OCI-LY1 (cell line): ENCODE measurements at regions not wholly inside any gene's neighbourhood (a gene's known extent, or its start where the extent isn't known, plus 50 kb on each side); places are given as distances from the start of the nearest gene placed in this dataset.

Source experiments
- H2AFZ ChIP-seq: fragments of 200-600 bp; sonication (generic), shearing (Covaris generic); 2 replicates; pipeline ENCODE4 v1.6.0; 2014; ENCODE audit warnings: antibody characterized with exemption, mild to moderate bottlenecking, low read length
- H3F3A ChIP-seq: fragments of 200-600 bp; sonication (generic), shearing (Covaris generic); 2 replicates; pipeline ENCODE4 v1.6.0; 2014; ENCODE audit warnings: mild to moderate bottlenecking, antibody characterized with exemption, low read length, moderate library complexity; ENCODE audit not compliant: insufficient read depth
- H3K27ac ChIP-seq: fragments of 200-600 bp; sonication (generic); 2 replicates; pipeline ENCODE4 v1.5.1; 2014; ENCODE audit warnings: low read length, mixed run types, mild to moderate bottlenecking, low read depth; ENCODE audit not compliant: poor library complexity, severe bottlenecking
- H3K27me3 ChIP-seq: fragments of 200-600 bp; sonication (generic); 2 replicates; pipeline ENCODE4 v1.6.0; 2014; ENCODE audit warnings: antibody characterized with exemption, mild to moderate bottlenecking, low read length, moderate library complexity; ENCODE audit not compliant: insufficient read depth
- H3K36me3 ChIP-seq: fragments of 200-600 bp; sonication (generic); 2 replicates; pipeline ENCODE4 v1.6.1; 2014; ENCODE audit warnings: mild to moderate bottlenecking, antibody characterized with exemption, low read length, moderate library complexity, mixed read lengths; ENCODE audit not compliant: insufficient read depth
- H3K4me1 ChIP-seq: fragments of 200-600 bp; sonication (generic); 2 replicates; pipeline ENCODE4 v1.5.1; 2014; ENCODE audit warnings: mild to moderate bottlenecking, low read length, moderate library complexity; ENCODE audit not compliant: insufficient read depth, severe bottlenecking
- H3K4me2 ChIP-seq: fragments of 200-600 bp; sonication (generic), shearing (Covaris generic); 2 replicates; pipeline ENCODE4 v1.6.1; 2014; ENCODE audit warnings: low read length
- H3K4me3 ChIP-seq: fragments of 200-600 bp; sonication (generic); 2 replicates; pipeline ENCODE4 v1.5.1; 2014; ENCODE audit warnings: low read length, low read depth, mild to moderate bottlenecking, mixed read lengths; ENCODE audit not compliant: poor library complexity, severe bottlenecking
- H3K79me2 ChIP-seq: fragments of 200-600 bp; shearing (Covaris generic); 2 replicates; pipeline ENCODE4 v1.6.1; 2016; ENCODE audit warnings: mixed run types, low read length, mixed read lengths; ENCODE audit not compliant: insufficient read depth
- H3K9ac ChIP-seq: fragments of 200-600 bp; sonication (generic), shearing (Covaris generic); 2 replicates; pipeline ENCODE4 v1.6.1; 2014; ENCODE audit warnings: mild to moderate bottlenecking, low read length, mixed read lengths
- H3K9me2 ChIP-seq: fragments of 200-600 bp; sonication (generic), shearing (Covaris generic); 2 replicates; pipeline ENCODE4 v1.6.1; 2014; ENCODE audit warnings: low read depth, mild to moderate bottlenecking, low read length, mixed read lengths
- H3K9me3 ChIP-seq: fragments of 200-600 bp; shearing (Covaris generic); 2 replicates; pipeline ENCODE4 v1.6.1; 2014; ENCODE audit warnings: low read length, mixed read lengths
- H4K20me1 ChIP-seq: fragments of 200-600 bp; sonication (generic), shearing (Covaris generic); 2 replicates; pipeline ENCODE4 v1.6.0; 2016; ENCODE audit warnings: mild to moderate bottlenecking, low read length; ENCODE audit not compliant: insufficient read depth
- CTCF ChIP-seq: fragments of 200-600 bp; sonication (generic), shearing (Covaris generic); IDR thresholded peaks from 2 replicates; pipeline ENCODE4 v1.5.1; 2017; ENCODE audit warnings: mild to moderate bottlenecking, antibody characterized with exemption, low read length, moderate library complexity, mixed read lengths
- EZH2 ChIP-seq: fragments of 200-600 bp; sonication (generic), shearing (Covaris generic); IDR thresholded peaks from 2 replicates; pipeline ENCODE4 v1.8.0; 2017; ENCODE audit warnings: borderline replicate concordance, mixed run types, mild to moderate bottlenecking, antibody characterized with exemption, low read length, moderate library complexity, mixed read lengths

- H4K20me1 ChIP-seq = no peaks in the 10 kb centered on the region
Measured at GRCh38 chr11:105260976-105261375, 121.4 kb upstream of the CARD18 start.

GRCh38 chr11:105245781-105246315 lies 106.3 kb upstream of the CARD18 start:
- no peaks in the 10 kb centered on the region for H3K9me3 ChIP-seq
- no peak overlapping the region for H3K4me3 ChIP-seq
- H3K27ac ChIP-seq = no peak overlapping the region
- no peaks in the 10 kb centered on the region for H3K9me2 ChIP-seq
- TF ChIP-seq CTCF = no peak
- no peak for TF ChIP-seq EZH2
- H3K36me3 ChIP-seq = no peaks in the 10 kb centered on the region
- H3F3A ChIP-seq = no peaks in the 10 kb centered on the region
- no peaks in the 10 kb centered on the region for H3K4me1 ChIP-seq
- no peaks in the 10 kb centered on the region for H4K20me1 ChIP-seq
- no peak overlapping the region for H2AFZ ChIP-seq
- H3K4me2 ChIP-seq = no peak overlapping the region
- no peaks in the 10 kb centered on the region for H3K79me2 ChIP-seq
- no peak overlapping the region for H3K9ac ChIP-seq
- no peaks in the 10 kb centered on the region for H3K27me3 ChIP-seq

More at GRCh38 chr11:105260976-105261375, 121.4 kb upstream of the CARD18 start:
- no peaks in the 10 kb centered on the region for H3K9me3 ChIP-seq
- H3K4me3 ChIP-seq = no peak overlapping the region
- H3F3A ChIP-seq = no peaks in the 10 kb centered on the region
- no peak overlapping the region for H3K27ac ChIP-seq
- no peaks in the 10 kb centered on the region; the same call in 1 of the 2 replicates for H3K27me3 ChIP-seq
- no peak overlapping the region for H2AFZ ChIP-seq
- no peaks in the 10 kb centered on the region for H3K79me2 ChIP-seq
- no peak overlapping the region for H3K4me2 ChIP-seq
- TF ChIP-seq EZH2 (no peak), CTCF (no peak)
- no peaks in the 10 kb centered on the region for H3K9me2 ChIP-seq
- H3K36me3 ChIP-seq = no peaks in the 10 kb centered on the region
- H3K9ac ChIP-seq = no peak overlapping the region
- H3K4me1 ChIP-seq = no peaks in the 10 kb centered on the region

GRCh38 chr11:105244160-105244825 lies 104.7 kb upstream of the CARD18 start:
- Histone ChIP-seq H4K20me1 (no peaks in the 10 kb centered on the region), H3K9me2 (no peaks in the 10 kb centered on the region), H3K9me3 (no peaks in the 10 kb centered on the region), H3K4me2 (no peak overlapping the region), H3K4me3 (no peak overlapping the region), H3K27ac (no peak overlapping the region), H3K36me3 (no peaks in the 10 kb centered on the region), H3F3A (no peaks in the 10 kb centered on the region), H3K4me1 (no peaks in the 10 kb centered on the region), H3K9ac (no peak overlapping the region), H2AFZ (no peak overlapping the region), H3K27me3 (no peaks in the 10 kb centered on the region), H3K79me2 (no peaks in the 10 kb centered on the region)
- no peak for TF ChIP-seq CTCF
- TF ChIP-seq EZH2 = no peak
